ENCODE measurements at regions not wholly inside any gene's neighbourhood (a gene's known extent, or its start where the extent isn't known, plus 50 kb on each side); places are given as distances from the start of the nearest gene placed in this dataset.
A peak's percentile ranks its signal among the peaks of the same experiment; 100 is the strongest.

GRCh38 chr10:128541926-128542475 lies 415.8 kb upstream of the MKI67 start:
- Histone ChIP-seq H3K27ac (no peak overlapping the region), H3K79me2 (no peaks in the 10 kb centered on the region), H3K4me1 (ENCODE audit: insufficient read depth) (peaks cover 17% of the 10 kb centered on the region), H3K4me2 (peak overlapping the region; percentile 86), H3K4me3 (no peak overlapping the region), H3K9me2 (replicated peaks; ENCODE audit: insufficient read depth) (no peaks in the 10 kb centered on the region), H2AFZ (no peak overlapping the region), H4K20me1 (ENCODE audit: insufficient read depth, poor library complexity, severe bottlenecking) (no peaks in the 10 kb centered on the region), H3K27me3 (peaks cover 45% of the 10 kb centered on the region), H3K36me3 (replicated peaks; ENCODE audit: insufficient read depth, low read depth) (no peaks in the 10 kb centered on the region), H3K9me3 (ENCODE audit: low read depth) (no peaks in the 10 kb centered on the region)
- no peak for TF ChIP-seq CTCF (IDR thresholded peaks at IDR 0.05; ENCODE audit: poor library complexity)
- TF ChIP-seq EZH2 (IDR thresholded peaks at IDR 0.05; ENCODE audit: borderline replicate concordance) = no peak
- no peak for TF ChIP-seq EZH2phosphoT487 (IDR thresholded peaks at IDR 0.05; ENCODE audit: low read depth, severe bottlenecking, unreplicated experiment)
- WGBS (ENCODE audit: low lambda C conversion rate, missing lambda C conversion rate) = 54% methylated on average over 2 of the region's 2 CpGs
- DNase-seq (ENCODE audit: low spot score) = no peak

DNA sequence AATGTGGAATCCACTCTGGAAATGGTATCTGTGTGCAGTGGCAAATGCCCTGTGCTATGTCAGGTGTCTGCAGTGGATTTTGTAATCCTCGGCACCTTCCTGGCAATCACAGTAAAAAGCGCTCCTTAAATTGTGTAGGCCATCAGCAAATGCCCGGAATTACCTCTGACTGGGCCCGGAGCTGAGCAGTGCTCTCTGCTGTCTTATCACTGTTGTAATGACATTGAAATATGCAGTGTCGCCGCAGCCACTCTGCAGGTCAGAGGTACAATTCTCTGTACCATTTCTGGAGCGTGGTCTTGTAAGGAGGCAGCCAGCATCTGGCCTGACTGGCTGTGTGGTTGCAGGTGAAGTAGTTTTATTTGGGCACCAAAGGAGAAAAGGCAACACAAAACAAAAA lies 416.4 kb upstream of the MKI67 start:
- Histone ChIP-seq H3K27ac (no peak overlapping the region), H4K20me1 (ENCODE audit: insufficient read depth, poor library complexity, severe bottlenecking) (no peaks in the 10 kb centered on the region)

GRCh38 chr10:128543151-128543550 lies 416.9 kb upstream of the MKI67 start:
- no peak overlapping the region for H2AFZ ChIP-seq
- no peak overlapping the region for H3K27ac ChIP-seq
- no peak for DNase-seq (ENCODE audit: low spot score)
- no peak for TF ChIP-seq EZH2phosphoT487 (IDR thresholded peaks at IDR 0.05; ENCODE audit: low read depth, severe bottlenecking, unreplicated experiment)
- TF ChIP-seq EZH2 (IDR thresholded peaks at IDR 0.05; ENCODE audit: borderline replicate concordance) = no peak
- TF ChIP-seq CTCF (IDR thresholded peaks at IDR 0.05; ENCODE audit: poor library complexity) = no peak
- no peaks in the 10 kb centered on the region for H3K9me3 ChIP-seq (ENCODE audit: low read depth)
- H4K20me1 ChIP-seq (ENCODE audit: insufficient read depth, poor library complexity, severe bottlenecking) = no peaks in the 10 kb centered on the region
- H3K9me2 ChIP-seq (replicated peaks; ENCODE audit: insufficient read depth) = no peaks in the 10 kb centered on the region
- H3K4me1 ChIP-seq (ENCODE audit: insufficient read depth) = peaks cover 17% of the 10 kb centered on the region
- no peak overlapping the region for H3K4me3 ChIP-seq
- 66% methylated on average over 12 of the region's 12 CpGs for WGBS (ENCODE audit: low lambda C conversion rate, missing lambda C conversion rate)
- H3K4me2 ChIP-seq = no peak overlapping the region
- no peaks in the 10 kb centered on the region for H3K36me3 ChIP-seq (replicated peaks; ENCODE audit: insufficient read depth, low read depth)
- H3K27me3 ChIP-seq = peaks cover 42% of the 10 kb centered on the region
- H3K79me2 ChIP-seq = no peaks in the 10 kb centered on the region

More for the DNA sequence above, 416.4 kb upstream of the MKI67 start:
- no peak overlapping the region for H3K4me2 ChIP-seq
- H3K4me3 ChIP-seq = no peak overlapping the region
- H2AFZ ChIP-seq = no peak overlapping the region
- no peaks in the 10 kb centered on the region for H3K9me3 ChIP-seq (ENCODE audit: low read depth)
- H3K27me3 ChIP-seq = peaks cover 45% of the 10 kb centered on the region
- no peak for TF ChIP-seq EZH2phosphoT487 (IDR thresholded peaks at IDR 0.05; ENCODE audit: low read depth, severe bottlenecking, unreplicated experiment)
- no peak for TF ChIP-seq EZH2 (IDR thresholded peaks at IDR 0.05; ENCODE audit: borderline replicate concordance)
- TF ChIP-seq CTCF (IDR thresholded peaks at IDR 0.05; ENCODE audit: poor library complexity) = no peak
- no peak for DNase-seq (ENCODE audit: low spot score)
- peaks cover 17% of the 10 kb centered on the region for H3K4me1 ChIP-seq (ENCODE audit: insufficient read depth)
- no peaks in the 10 kb centered on the region for H3K79me2 ChIP-seq
- H3K36me3 ChIP-seq (replicated peaks; ENCODE audit: insufficient read depth, low read depth) = no peaks in the 10 kb centered on the region
- no peaks in the 10 kb centered on the region for H3K9me2 ChIP-seq (replicated peaks; ENCODE audit: insufficient read depth)
- WGBS (ENCODE audit: low lambda C conversion rate, missing lambda C conversion rate) = 58% methylated on average over 7 of the region's 7 CpGs
